RKO (cell line): ENCODE measurements at regions not wholly inside any gene's neighbourhood (a gene's known extent, or its start where the extent isn't known, plus 50 kb on each side); places are given as distances from the start of the nearest gene placed in this dataset.

ENCODE experiments used
- DNase-seq: peaks from one replicate; pipeline ENCODE4 v3.0.0-alpha.2; 2016; ENCODE audit warnings: low spot score

DNA sequence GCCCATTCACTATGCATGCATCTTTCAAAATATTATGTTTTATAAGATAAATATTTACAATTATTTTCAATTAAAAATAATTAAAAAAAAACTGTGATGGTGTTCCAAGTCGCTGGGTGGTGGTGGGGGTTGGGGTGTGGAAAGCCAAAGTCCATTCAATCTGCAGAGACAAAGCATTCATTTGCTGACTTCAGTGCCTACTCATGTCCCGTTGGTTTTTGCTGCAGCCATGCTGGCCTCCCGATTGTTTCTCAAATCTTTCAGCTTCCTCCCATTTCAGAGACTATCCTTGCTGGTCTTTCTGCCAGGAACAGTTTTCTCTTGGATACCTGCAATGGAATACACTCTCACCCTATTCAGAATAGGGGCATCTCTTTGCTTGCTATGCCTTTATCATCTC is 331.5 kb upstream of the NOVA1 start:
- no peak for DNase-seq

DNA sequence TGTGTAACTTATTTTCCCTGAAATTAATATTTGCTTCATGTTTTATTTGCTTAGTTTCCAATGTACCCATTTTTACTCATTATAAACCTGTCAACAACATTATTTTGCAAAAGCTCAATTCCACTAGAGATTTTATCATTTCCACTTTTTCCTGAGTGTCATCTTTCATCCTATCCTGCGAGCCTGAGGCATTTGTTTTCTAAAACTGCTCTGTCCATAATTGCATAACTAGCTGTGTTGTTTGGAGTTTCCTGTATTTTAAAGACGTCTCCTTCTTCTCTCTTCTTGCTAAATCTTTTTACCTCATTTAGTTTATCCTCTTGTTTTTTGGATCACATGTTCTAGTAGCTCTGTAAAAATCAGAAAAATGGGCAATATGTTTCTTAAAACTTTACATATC is 332.7 kb upstream of the NOVA1 start:
- DNase-seq: no peak

DNA sequence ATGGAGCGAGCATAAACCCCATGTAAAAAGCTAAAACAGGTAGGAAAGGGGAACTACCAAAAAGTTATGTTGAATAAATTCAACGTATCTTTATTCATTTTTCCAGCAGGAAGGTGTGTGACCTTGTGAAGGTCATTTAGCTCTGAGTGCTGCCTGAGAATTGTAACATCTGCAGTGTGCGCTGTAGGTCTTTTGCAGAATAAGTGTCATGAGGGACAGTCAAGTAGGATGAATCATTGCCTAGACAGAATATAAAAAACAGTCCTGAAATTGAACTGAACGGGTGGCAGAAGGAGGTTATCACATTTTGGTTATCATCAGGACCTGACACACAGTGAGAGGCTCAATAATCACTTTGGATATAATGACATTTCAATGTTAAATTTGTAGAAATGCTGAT is 334.8 kb upstream of the NOVA1 start:
- no peak for DNase-seq

DNA sequence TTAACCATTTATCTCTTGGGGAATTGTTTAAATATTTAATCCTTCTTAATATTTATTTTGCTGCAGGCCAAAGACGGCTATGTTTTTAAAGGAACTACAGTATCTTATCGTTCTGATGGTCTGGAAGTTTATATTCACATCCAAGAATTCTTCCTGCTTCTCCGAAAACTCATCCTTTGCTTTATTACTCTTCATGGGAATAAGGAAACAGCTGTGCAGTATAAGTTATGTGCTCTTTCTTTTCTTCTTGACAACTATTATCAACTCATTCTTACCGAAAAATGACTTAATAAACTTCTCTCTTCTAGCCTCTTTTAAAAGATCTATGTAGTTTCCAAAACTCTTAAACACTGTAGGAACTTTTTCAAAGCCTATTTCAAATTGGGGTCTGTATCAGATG is 335.6 kb upstream of the NOVA1 start:
- no peak for DNase-seq

DNA sequence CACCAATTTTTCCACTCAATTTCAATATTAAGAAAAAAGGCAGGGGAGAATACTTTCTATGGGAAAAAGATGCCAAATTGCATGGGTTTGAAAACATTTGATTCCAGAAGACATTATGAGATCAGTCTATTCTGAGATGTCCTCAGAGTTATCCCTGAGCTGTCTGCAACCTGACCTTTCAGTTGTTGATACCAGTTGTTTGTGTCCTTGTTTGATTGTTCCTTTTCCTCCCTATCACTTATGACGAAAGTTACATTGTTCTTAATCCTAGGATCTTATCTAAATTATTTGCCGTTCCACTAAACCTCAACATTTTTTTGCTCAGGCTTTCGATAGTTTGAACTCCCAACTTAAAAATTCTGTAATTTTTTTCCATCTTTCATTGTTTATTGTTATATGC is 336.3 kb upstream of the NOVA1 start:
- no peak for DNase-seq

DNA sequence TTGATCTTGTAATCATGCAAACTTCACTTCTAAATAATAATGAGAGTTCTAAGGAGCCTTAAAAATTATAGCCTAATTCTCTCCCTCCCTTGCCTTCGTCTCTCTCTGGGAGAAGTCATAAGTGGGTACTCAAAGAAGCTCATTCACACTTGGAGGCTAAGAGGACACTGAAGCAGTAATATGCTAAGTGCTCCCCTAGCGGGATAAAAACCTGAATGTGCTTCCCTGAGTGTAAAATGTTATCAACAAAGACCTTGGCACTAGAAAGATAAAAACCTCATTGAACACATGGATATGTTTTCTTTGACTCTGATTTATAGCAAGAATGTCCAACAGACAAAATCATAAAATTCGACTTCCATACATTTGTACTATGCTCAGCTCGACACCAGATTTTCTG is 337.9 kb upstream of the NOVA1 start:
- no peak for DNase-seq

DNA sequence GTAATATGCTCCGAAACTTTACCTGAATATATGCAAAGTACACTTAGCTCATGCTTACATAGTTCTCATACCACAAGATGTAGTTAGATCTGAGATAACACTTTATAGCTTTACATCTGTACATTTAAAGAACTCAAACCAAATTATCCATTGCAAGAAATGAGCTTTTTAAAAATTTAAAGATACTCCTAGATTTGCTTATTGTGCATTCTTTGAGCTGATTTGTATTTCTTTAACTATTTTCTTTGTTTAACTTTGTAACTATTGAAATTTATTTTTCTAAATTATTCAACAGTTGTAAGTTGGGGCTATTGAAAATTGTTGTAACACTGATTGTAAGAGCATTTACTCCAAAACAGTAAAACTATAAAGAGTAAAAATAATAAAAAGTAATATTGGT is 340.2 kb upstream of the NOVA1 start:
- no peak for DNase-seq

DNA sequence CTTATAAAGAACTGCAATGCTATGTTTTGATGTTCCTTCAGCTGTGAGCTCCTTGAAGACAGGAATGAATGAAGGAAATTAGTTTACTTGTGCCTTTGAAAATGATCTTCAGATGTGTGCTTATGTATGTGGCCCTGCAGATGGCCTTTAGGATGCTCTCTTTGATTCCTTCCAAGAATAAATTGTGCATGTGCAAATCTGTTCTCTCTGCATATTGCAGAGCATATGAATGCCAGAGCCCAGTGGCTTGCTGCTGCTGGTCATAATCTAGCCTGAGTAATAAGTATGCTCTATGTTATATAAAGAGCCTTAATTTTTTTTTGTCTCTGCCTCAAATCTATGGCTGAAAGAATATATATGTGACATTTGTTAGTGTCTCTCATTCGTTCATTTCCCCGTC is 341.9 kb upstream of the NOVA1 start:
- no peak for DNase-seq

DNA sequence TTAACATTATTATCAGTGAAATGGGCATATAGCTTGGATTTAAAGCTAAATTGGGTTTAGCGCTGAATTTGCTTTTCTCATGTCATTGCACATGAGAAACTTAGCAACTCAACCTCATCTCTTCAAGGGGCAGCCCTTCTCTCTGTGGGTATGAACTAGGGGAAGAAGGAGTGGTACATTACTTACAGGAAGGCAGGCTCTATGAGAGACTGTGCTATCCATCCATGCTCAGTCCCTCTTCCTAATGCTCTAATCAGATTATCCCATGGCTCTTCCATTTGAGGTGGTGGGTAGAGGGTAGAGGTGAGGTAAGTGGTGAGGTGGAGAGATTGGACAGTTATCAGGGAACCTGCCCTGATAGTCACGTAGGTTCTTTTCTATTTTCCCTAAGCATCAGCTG is 343.7 kb upstream of the NOVA1 start:
- no peak for DNase-seq

DNA sequence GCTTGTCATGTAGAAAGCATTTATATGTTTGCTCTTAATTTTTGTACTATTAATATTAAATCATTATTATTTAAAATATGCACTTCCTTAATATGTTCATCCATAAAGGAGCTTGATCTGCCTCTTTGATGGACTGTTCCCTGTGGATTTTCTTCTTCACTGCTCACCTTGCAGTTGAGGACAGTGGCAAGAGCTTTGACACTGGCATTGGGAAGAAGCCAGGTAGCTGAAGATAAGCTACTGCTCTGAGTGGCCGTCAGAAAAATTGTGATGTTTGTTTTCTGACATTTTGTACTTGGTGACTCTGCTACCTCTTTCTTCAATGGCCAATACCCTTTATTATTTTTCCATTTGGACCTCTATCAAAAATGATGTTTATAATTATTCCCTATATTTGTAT is 349.4 kb upstream of the NOVA1 start:
- no peak for DNase-seq

DNA sequence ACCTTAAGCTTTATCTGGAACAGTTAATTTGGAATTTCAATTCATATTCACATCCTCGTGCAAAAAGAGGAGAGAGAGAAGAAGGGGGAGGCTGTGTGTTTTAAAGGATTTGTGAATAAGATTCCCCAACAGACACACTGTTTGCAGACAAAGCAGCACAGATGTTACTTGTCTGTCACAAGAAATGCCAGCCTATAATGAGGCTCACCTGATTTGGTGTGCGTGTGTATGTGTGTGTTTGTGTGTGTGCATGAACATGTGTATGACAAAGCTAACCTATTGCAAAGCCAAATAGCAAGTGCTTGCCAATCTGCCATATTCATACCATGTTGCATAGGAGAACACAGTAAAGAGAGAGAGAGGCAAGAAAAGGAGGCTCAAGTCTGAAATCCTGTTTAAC is 361.6 kb upstream of the NOVA1 start:
- no peak for DNase-seq

DNA sequence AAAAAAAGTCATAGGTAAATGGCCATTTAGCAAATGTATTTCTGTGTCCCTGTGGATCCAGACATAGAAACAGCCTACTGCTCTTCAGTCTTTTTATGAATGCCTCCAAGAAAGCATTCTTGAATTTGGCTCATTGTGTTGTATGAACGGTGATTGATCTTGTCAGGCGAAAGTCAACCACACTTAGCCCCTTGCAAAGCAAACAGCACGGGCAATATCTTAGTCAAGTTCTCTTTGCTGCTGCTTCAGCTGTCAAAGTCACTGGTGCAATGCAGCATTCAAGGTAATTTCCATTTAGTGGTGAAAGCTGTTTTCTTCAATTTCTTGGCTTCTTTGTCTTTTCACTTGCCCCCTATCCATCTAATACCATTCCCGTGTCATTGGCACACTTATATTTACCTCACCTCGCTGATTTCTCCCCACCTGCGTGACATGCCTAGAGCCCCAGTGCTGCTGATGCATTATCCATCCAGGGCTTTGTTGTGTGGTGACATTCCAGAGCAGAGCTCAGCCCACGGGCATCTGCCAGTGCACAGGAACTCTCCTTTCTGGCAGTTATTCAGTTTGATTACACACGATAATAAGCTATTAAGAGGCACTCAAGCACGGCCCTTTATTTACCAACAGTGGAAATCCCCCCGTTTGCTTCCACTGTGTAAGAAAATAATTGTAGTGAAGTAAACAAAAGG is 362.3 kb upstream of the NOVA1 start:
- DNase-seq: no peak

DNA sequence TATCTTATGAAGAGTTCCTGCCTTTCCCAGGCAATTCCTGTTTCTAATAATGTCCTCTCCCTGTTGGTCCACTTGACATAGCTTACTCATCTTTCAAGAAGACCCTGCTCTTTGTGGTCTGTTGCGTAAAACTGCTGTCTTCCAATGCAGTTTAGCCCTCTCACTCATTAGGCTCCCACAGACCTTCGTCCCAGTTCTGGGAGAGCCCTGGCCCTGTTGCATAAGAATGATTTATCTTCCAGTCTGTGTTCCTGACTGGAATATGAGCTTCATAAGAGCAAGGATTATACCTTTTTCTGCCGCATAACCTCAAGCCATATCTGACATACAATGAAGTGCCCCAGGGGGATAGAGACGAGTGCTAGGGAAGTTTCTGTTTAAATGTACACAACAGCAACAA is 365.9 kb upstream of the NOVA1 start:
- no peak for DNase-seq

DNA sequence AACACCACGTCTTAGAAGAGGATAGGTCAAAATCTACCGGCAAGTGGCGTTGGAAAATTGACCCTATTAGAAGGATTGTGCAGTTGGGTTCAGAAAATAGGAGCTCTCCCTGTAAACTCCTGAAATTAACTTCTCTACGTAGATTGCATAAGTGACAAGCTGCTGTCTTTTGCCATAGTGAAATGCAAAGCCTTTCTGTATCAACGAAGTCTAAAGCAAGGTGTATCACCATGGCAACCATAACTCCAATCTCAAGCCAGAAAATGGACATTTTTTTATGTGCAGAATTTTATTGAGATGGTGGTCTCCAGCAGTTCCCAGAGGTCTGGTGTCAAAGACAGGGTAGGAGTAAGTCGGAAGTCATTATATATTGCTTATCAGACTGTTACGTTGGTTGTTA is 367.7 kb upstream of the NOVA1 start:
- no peak for DNase-seq

DNA sequence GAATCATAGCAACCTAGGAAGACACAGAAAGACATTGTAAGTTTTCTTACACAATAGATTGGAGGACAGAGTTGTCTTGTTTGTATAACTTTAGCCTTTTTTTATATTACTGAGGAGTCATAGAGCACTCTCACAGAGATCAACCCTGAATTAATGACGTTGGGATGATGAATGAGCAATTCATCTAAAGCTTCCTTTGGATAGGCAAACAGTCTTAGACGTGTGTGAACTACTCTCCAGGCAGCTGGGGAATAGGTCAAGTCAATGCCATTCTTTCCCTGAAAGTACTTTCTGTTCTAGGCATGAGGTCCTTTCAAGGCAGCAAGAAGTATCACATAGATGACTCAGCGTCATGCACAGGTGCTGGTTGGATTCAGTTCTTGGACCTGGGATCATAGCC is 369.1 kb upstream of the NOVA1 start:
- no peak for DNase-seq

DNA sequence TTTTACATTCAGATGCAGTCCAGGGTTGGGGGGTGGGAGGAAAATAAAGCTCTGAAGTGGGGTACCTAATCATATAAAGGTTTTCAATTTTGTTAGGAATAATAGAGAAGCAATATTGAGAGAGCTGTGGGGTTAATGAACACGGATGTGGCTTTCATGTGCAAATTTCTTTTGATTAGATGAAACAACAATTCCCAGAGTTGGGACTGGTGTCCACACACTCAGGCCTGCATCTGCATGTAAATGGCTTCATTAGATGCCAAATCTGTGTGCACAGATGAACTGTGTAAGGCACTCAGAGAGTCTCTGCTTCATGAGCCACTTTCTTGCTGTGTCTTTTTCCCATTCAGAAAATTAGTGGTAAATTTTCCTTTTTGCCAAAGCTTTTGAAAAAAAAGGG is 377.1 kb upstream of the NOVA1 start:
- no peak for DNase-seq

DNA sequence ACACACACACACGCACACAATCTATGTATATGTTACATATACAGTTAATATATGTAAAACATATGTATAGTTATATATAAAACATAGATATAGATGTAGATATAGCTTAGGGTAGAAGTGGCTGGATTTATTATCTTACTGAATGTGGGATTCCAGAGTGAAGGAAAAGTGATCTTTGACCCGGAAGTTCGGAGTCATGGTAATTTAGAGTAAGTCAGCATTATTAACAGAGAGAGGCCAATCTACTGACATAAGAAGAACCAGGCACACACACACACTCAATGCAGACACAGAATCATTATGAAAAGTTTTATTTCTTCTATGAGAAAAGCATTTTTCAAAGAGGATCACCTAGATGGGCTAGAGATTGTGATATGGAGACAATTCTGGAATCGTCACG is 384.2 kb upstream of the NOVA1 start:
- DNase-seq: no peak

DNA sequence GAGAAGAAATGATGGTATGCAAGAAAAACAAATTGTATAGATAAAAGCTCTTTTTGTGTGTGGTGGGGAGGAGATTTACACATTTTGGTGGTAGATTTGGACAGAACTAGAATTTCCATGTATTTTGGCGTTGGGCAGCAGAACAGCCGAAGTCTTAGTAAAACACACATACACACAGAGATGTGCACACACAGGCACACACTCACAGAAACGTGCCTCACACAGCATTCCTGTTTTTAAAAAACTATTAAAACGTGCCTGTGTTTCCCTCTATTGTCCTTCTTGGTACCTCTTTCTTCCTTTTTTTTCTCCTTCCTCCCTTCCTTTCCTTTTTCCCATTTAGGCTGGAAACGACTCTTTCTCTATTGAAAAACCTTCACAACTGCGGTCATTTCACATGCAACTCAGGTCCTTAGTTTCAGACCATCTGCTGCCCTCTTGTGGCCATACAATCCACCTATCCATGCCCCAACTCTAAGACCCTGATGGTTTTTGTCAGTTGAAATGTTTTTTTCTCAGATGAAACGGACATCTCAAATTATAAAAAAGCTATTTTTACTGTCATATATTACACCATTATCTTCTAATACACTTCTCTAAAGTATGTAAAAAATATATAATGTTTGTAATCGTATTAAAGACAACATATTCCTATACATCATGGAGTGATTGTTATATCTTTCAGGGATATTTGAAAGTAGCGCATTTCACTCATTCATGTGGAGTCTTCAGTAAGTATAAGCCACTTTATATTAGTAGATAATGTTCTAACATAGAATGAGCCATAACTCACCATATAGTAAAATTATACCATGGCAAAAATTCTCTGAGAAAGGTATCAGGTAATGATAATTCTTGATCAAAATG is 386.7 kb upstream of the NOVA1 start:
- peak; percentile 53 for DNase-seq

DNA sequence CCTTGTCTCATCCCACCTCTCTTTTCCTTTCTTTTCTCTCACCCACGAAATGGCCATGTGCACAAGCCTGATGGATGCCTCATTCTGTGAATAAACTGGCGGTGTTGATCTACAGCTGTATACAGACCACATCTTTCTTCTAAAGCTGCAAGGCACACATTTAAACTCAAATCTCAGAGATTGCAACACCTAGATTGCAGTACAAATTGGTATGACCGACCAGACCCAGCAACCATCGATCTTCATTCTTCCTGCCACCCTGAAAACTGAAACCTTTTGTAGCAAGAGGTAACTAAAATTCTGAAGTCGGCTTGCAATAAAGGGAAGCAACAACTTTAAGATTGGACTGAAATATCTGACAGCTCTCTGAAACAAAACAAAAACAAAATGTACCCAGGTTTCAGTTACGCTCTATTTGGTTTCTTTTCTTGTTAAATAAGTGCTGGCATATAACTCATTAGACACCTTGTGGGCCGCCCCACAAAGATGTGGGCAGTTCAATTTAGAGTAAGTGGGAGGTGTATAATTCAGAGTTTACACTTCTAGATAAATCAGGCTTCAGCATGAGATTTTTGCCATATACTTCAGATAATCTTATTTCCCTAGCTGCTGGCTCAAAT is 390.0 kb upstream of the NOVA1 start:
- no peak for DNase-seq

DNA sequence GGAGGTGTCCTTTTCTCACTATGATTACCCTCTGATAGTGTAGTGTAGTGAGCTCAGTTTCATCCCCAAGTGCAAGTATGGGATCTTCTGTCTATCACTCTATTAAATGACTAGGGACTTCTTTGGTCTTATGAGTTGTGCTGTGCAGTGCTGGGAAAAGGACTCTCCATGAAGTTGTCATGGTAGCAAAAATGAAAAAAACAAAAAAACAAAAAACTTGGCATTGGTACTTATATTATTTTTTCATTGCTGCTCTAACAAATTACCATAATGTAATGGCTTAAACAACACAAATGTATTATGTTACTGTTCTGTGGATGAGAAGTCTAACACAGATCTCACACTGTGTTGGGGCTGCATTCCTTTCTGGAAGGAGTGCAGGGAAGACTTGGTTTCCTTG is 393.1 kb upstream of the NOVA1 start:
- DNase-seq: no peak

DNA sequence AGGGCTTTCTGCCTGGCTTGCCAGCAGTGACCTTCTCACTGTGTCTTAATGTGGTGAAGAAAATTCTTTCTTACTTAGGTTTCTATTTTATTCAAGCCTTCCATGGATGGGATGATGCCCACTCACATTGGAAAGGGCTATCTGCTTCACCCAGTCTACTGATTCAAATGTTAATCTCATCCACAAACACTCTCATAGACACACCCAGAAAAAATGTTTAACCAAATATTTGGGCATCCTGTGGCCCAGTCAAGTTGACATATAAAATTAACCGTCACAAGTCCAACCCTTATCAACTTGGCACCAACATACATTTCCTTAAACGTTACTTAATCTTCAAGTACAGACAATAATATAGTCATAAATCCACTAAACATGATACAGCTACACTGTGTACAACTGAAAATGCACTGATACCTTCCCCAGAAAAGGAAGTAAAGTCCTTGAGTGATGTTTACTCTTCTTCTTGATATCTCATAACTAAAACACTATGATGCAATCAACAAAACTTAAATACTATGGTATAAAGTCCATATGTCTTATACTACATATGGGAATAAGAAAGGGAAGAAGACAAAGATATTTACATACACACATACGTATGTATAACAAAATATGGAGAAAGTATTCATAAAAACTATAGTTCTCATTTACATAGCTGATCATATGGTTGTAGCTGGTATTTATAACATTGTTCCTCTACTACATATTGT is 394.7 kb upstream of the NOVA1 start:
- no peak for DNase-seq

DNA sequence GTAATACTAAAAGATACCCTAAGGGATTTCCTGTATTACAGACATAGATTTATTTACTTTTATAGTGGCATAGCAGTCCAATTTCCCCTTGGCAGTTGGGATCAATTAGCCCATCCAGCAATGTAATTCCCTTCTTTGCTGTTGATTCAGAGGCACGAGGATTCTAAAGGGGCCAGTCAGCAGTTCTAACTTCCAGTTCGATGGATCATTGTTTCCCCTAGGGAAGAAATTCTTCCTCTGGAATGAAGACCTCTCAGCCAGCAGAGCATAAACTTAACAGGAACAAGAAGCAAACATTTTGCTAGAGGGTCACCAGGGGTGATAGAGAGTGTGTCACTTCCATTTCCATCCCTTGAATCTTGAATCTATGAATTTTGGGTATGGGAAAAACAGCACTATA is 395.7 kb upstream of the NOVA1 start:
- DNase-seq: no peak

DNA sequence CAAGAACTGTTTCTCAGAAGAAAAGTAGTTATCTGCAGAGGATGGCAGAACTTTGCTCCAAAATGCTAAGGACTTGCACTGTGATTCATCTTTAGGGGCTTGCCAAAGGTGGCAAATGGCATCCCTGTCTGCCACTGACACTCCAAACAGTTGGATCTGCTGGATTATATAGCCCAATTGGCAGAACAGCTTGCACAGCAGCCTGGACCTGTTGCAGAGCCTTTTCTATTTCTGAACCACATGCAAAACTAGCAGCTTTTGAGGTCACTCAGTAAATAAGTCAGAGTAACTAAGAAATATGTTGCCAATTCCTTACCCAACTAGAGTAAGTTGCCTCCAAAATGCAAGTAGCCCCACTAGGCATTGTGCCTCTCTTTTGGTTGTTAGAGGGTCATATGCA is 397.5 kb upstream of the NOVA1 start:
- no peak for DNase-seq
